ENCODE measurements at regions not wholly inside any gene's neighbourhood (a gene's known extent, or its start where the extent isn't known, plus 50 kb on each side); places are given as distances from the start of the nearest gene placed in this dataset.

- H3K4me1 ChIP-seq (ENCODE audit: control insufficient read depth in 1 of 2, insufficient read depth in 1 of 2, low read depth in 1 of 2, low read length in 1 of 2) = peaks cover 0 to 7% of the 10 kb centered on the region in 2 experiments
- no peak overlapping the region for H3K27ac ChIP-seq
- H3K36me3 ChIP-seq = no peaks in the 10 kb centered on the region
- no peaks in the 10 kb centered on the region for H3K27me3 ChIP-seq
- H3K4me3 ChIP-seq (ENCODE audit: low read depth in 1 of 2, low read length in 1 of 2) = no peak overlapping the region
- H3K9me3 ChIP-seq = peaks cover 19% of the 10 kb centered on the region
- no peak for TF ChIP-seq CTCF (IDR thresholded peaks at IDR 0.05)
Measured at GRCh38 chr7:63931057-63931600, 67.5 kb upstream of the ZNF722 start.

- Histone ChIP-seq H3K27me3 (no peaks in the 10 kb centered on the region), H3K9me3 (peaks cover 19% of the 10 kb centered on the region), H3K4me1 (ENCODE audit: control insufficient read depth in 1 of 2, insufficient read depth in 1 of 2, low read depth in 1 of 2, low read length in 1 of 2) (peaks cover 0 to under 1% of the 10 kb centered on the region in 2 experiments), H3K4me3 (ENCODE audit: low read depth in 1 of 2, low read length in 1 of 2) (no peak overlapping the region), H3K27ac (no peak overlapping the region), H3K36me3 (no peaks in the 10 kb centered on the region)
- no peak for TF ChIP-seq CTCF (IDR thresholded peaks at IDR 0.05)
Measured at GRCh38 chr7:63931985-63932577, 66.6 kb upstream of the ZNF722 start.

Measured in neutrophil (primary cell).